Subcutaneous abdominal adipose tissue (tissue), 5 donors: ENCODE measurements at regions not wholly inside any gene's neighbourhood (a gene's known extent, or its start where the extent isn't known, plus 50 kb on each side); places are given as distances from the start of the nearest gene placed in this dataset.
"Not testable (repeated sequence)": the region's sequence is repeated elsewhere in the genome, so short reads cannot be mapped to it uniquely, and the experiment has no call there.

ENCODE experiments used
- H3K27ac ChIP-seq: one replicate; pipeline ENCODE4 v1.7.0; 2013; ENCODE audit warnings: low read depth, mild to moderate bottlenecking, inconsistent platforms, low read length, moderate library complexity
- H3K27me3 ChIP-seq, 5 donors: one replicate each; pipeline ENCODE4 v1.7.0; 2013; ENCODE audit warnings: low read length in 5 of 5, inconsistent platforms in 1 of 5; ENCODE audit not compliant: control insufficient read depth in 5 of 5, insufficient read depth in 4 of 5
- H3K36me3 ChIP-seq, 5 donors: one replicate each; pipeline ENCODE4 v1.7.0; 2013; ENCODE audit warnings: low read length in 5 of 5; ENCODE audit not compliant: control insufficient read depth in 5 of 5, insufficient read depth in 5 of 5
- H3K4me1 ChIP-seq, 5 donors: one replicate each; pipeline ENCODE4 v1.7.0; 2013; ENCODE audit warnings: low read length in 5 of 5, mild to moderate bottlenecking in 3 of 5, moderate library complexity in 1 of 5; ENCODE audit not compliant: control insufficient read depth in 5 of 5, insufficient read depth in 5 of 5
- H3K4me3 ChIP-seq, 5 donors: one replicate each; pipeline ENCODE4 v1.7.0; 2013; ENCODE audit warnings: low read length in 5 of 5, low read depth in 1 of 5
- H3K9ac ChIP-seq, 5 donors: one replicate each; pipeline ENCODE4 v1.7.0; 2013; ENCODE audit warnings: low read length in 5 of 5, mild to moderate bottlenecking in 4 of 5, moderate library complexity in 3 of 5
- H3K9me3 ChIP-seq, 5 donors: one replicate each; pipeline ENCODE4 v1.7.0; 2013; ENCODE audit warnings: low read length in 5 of 5; ENCODE audit not compliant: control insufficient read depth in 5 of 5
- donor health status: healthy.
- donor health status: healthy.
- donor health status: healthy.
- donor health status: healthy.
- donor health status: healthy.

- H3K9me3 ChIP-seq: peaks cover 5 to 62% (median 37%) of the 10 kb centered on the region in 5 donors
Observed at GRCh38 chr7:57244345-57244980, 112.2 kb upstream of the ZNF479 start.

GRCh38 chr7:57245206-57245605, 113.0 kb upstream of the ZNF479 start:
- Histone ChIP-seq H3K4me3 (peak overlapping the region in 1 of 5 donors; percentile 34), H3K27me3 (no peaks in the 10 kb centered on the region), H3K9ac (no peak overlapping the region), H3K9me3 (peaks cover 5 to 62% (median 37%) of the 10 kb centered on the region in 5 donors), H3K4me1 (no peaks in the 10 kb centered on the region), H3K36me3 (no peaks in the 10 kb centered on the region), H3K27ac (no peak overlapping the region)

More at GRCh38 chr7:57244345-57244980, 112.2 kb upstream of the ZNF479 start:
- H3K4me3 ChIP-seq, H3K27ac ChIP-seq, H3K9ac ChIP-seq, H3K4me1 ChIP-seq, H3K36me3 ChIP-seq, H3K27me3 ChIP-seq: not testable (repeated sequence)

GRCh38 chr7:57250801-57251200, 118.6 kb upstream of the ZNF479 start:
- H3K27ac ChIP-seq: no peak overlapping the region
- no peak overlapping the region for H3K4me3 ChIP-seq
- peaks cover 0 to 48% (median 28%) of the 10 kb centered on the region in 5 donors for H3K9me3 ChIP-seq
- H3K9ac ChIP-seq: no peak overlapping the region
- H3K4me1 ChIP-seq: no peaks in the 10 kb centered on the region
- H3K27me3 ChIP-seq: no peaks in the 10 kb centered on the region
- no peaks in the 10 kb centered on the region for H3K36me3 ChIP-seq

- peak overlapping the region in 2 of 5 donors; percentile 3 to 16 for H3K4me3 ChIP-seq
- H3K4me1 ChIP-seq: no peaks in the 10 kb centered on the region
- no peaks in the 10 kb centered on the region for H3K27me3 ChIP-seq
- no peak overlapping the region for H3K27ac ChIP-seq
- H3K36me3 ChIP-seq: no peaks in the 10 kb centered on the region
- H3K9me3 ChIP-seq: peaks cover 2 to 52% (median 37%) of the 10 kb centered on the region in 5 donors
- no peak overlapping the region for H3K9ac ChIP-seq
Observed at GRCh38 chr7:57256637-57257375, 124.6 kb upstream of the ZNF479 start.

- H3K4me3 ChIP-seq: no peak overlapping the region
- peaks cover 13 to 83% (median 56%) of the 10 kb centered on the region in 5 donors for H3K9me3 ChIP-seq
- no peaks in the 10 kb centered on the region for H3K27me3 ChIP-seq
- no peaks in the 10 kb centered on the region for H3K36me3 ChIP-seq
- no peak overlapping the region for H3K27ac ChIP-seq
- no peak overlapping the region for H3K9ac ChIP-seq
- H3K4me1 ChIP-seq: no peaks in the 10 kb centered on the region
Observed at GRCh38 chr7:57274535-57275283, 142.5 kb upstream of the ZNF479 start.

- H3K9ac ChIP-seq: no peak overlapping the region
- no peaks in the 10 kb centered on the region for H3K27me3 ChIP-seq
- H3K4me1 ChIP-seq: peaks cover 0 to 2% (median 0%) of the 10 kb centered on the region in 5 donors
- H3K27ac ChIP-seq: no peak overlapping the region
- no peak overlapping the region for H3K4me3 ChIP-seq
- H3K9me3 ChIP-seq: peaks cover 0 to 24% (median 3%) of the 10 kb centered on the region in 5 donors
- no peaks in the 10 kb centered on the region for H3K36me3 ChIP-seq
Observed at GRCh38 chr7:57300747-57301146, 149.2 kb upstream of the ZNF716 start.

- Histone ChIP-seq H3K4me1 (peaks cover 0 to 2% (median 0%) of the 10 kb centered on the region in 5 donors), H3K9ac (no peak overlapping the region), H3K27ac (no peak overlapping the region), H3K27me3 (no peaks in the 10 kb centered on the region), H3K9me3 (peaks cover 0 to 13% (median 3%) of the 10 kb centered on the region in 5 donors), H3K4me3 (no peak overlapping the region), H3K36me3 (no peaks in the 10 kb centered on the region)
Observed at GRCh38 chr7:57305192-57305748, 144.7 kb upstream of the ZNF716 start.

- peaks cover 0 to 2% (median 0%) of the 10 kb centered on the region in 5 donors for H3K4me1 ChIP-seq
- H3K27me3 ChIP-seq: no peaks in the 10 kb centered on the region
- H3K9me3 ChIP-seq: peaks cover 0 to 22% (median 3%) of the 10 kb centered on the region in 5 donors
- H3K9ac ChIP-seq: no peak overlapping the region
- no peaks in the 10 kb centered on the region for H3K36me3 ChIP-seq
- no peak overlapping the region for H3K27ac ChIP-seq
- no peak overlapping the region for H3K4me3 ChIP-seq
Observed at GRCh38 chr7:57308631-57309408, 141.2 kb upstream of the ZNF716 start.

GRCh38 chr7:57327081-57327480, 122.9 kb upstream of the ZNF716 start:
- peaks cover 6 to 77% (median 53%) of the 10 kb centered on the region in 5 donors for H3K9me3 ChIP-seq
- no peak overlapping the region for H3K9ac ChIP-seq
- H3K4me1 ChIP-seq: no peaks in the 10 kb centered on the region
- H3K4me3 ChIP-seq: no peak overlapping the region
- no peaks in the 10 kb centered on the region for H3K27me3 ChIP-seq
- H3K36me3 ChIP-seq: no peaks in the 10 kb centered on the region
- H3K27ac ChIP-seq: no peak overlapping the region
